ENCODE measurements at regions not wholly inside any gene's neighbourhood (a gene's known extent, or its start where the extent isn't known, plus 50 kb on each side); places are given as distances from the start of the nearest gene placed in this dataset.

DNA sequence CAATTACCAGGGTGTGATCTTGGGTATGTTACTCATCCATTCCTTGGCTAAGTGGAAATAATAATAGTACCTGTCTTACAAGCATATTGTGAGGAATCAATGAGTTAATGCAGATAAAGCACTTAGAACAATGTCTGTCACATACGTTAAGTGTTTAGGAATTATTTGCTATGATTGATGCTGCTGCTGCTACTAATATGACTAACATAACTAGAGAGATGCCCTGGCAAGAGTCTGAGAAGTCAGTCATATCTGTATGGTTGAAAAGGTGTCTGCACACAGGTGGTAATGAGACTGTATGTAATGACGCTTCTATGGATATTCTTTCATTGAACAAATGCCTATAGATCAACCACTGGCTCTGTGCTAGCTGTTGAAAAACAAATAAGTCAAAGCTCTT is 100.1 kb upstream of the PCGF5 start:
- Histone ChIP-seq H4K20me1 (ENCODE audit: insufficient read depth, low read length) (no peaks in the 10 kb centered on the region), H3K27ac (ENCODE audit: low read length) (no peak overlapping the region), H2AFZ (ENCODE audit: low read length) (no peak overlapping the region), H3F3A (ENCODE audit: insufficient read depth, low read length) (no peaks in the 10 kb centered on the region), H3K9me2 (replicated peaks; ENCODE audit: insufficient read depth, low read length) (no peaks in the 10 kb centered on the region), H3K4me2 (ENCODE audit: low read depth, low read length) (no peak overlapping the region), H3K27me3 (replicated peaks; ENCODE audit: insufficient read depth, low read length) (no peaks in the 10 kb centered on the region), H3K4me3 (ENCODE audit: low read length) (no peak overlapping the region), H3K36me3 (replicated peaks; ENCODE audit: insufficient read depth, low read length) (no peaks in the 10 kb centered on the region), H3K9me3 (replicated peaks; ENCODE audit: insufficient read depth, low read length) (no peaks in the 10 kb centered on the region), H3K79me2 (ENCODE audit: low read length) (no peaks in the 10 kb centered on the region), H3K4me1 (ENCODE audit: low read length) (no peaks in the 10 kb centered on the region), H3K9ac (ENCODE audit: low read length) (no peak overlapping the region)
- TF ChIP-seq, protein P1, sequence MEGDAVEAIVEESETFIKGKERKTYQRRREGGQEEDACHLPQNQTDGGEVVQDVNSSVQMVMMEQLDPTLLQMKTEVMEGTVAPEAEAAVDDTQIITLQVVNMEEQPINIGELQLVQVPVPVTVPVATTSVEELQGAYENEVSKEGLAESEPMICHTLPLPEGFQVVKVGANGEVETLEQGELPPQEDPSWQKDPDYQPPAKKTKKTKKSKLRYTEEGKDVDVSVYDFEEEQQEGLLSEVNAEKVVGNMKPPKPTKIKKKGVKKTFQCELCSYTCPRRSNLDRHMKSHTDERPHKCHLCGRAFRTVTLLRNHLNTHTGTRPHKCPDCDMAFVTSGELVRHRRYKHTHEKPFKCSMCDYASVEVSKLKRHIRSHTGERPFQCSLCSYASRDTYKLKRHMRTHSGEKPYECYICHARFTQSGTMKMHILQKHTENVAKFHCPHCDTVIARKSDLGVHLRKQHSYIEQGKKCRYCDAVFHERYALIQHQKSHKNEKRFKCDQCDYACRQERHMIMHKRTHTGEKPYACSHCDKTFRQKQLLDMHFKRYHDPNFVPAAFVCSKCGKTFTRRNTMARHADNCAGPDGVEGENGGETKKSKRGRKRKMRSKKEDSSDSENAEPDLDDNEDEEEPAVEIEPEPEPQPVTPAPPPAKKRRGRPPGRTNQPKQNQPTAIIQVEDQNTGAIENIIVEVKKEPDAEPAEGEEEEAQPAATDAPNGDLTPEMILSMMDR (IDR thresholded peaks at IDR 0.05; ENCODE audit: low read length) = no peak
- TF ChIP-seq EZH2 (optimal IDR thresholded peaks at IDR 0.05; ENCODE audit: low read depth, low read length) (no peak), EZH2phosphoT487 (IDR thresholded peaks at IDR 0.05; ENCODE audit: low read length) (no peak)
- DNase-seq = no peak

DNA sequence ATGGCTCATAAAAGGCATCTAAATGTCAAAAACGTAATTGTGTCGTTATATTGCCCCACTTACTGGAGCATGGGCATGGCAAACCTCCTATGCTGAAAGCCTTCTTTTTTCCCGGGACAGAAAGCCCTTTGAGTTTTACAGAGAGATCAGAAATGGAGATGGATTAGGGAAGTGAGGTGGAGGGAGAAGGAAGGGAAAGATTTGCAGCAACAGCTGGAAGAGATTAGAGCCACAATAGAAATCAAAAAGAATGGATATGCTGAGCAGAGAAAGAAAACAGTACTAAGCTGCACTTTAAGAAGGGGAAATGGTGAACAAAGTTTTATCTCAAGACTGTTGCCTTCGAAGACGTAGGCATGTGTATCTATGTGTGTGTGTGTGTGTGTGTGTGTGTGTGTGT is 97.2 kb upstream of the PCGF5 start:
- Histone ChIP-seq H3K36me3 (replicated peaks; ENCODE audit: insufficient read depth, low read length) (no peaks in the 10 kb centered on the region), H3K27ac (ENCODE audit: low read length) (no peak overlapping the region), H3K4me1 (ENCODE audit: low read length) (no peaks in the 10 kb centered on the region), H3K4me3 (ENCODE audit: low read length) (no peak overlapping the region), H3K27me3 (replicated peaks; ENCODE audit: insufficient read depth, low read length) (no peaks in the 10 kb centered on the region), H3K79me2 (ENCODE audit: low read length) (no peaks in the 10 kb centered on the region), H3F3A (ENCODE audit: insufficient read depth, low read length) (no peaks in the 10 kb centered on the region), H3K9me2 (replicated peaks; ENCODE audit: insufficient read depth, low read length) (no peaks in the 10 kb centered on the region), H4K20me1 (ENCODE audit: insufficient read depth, low read length) (no peaks in the 10 kb centered on the region), H3K9me3 (replicated peaks; ENCODE audit: insufficient read depth, low read length) (no peaks in the 10 kb centered on the region), H3K4me2 (ENCODE audit: low read depth, low read length) (no peak overlapping the region), H2AFZ (ENCODE audit: low read length) (no peak overlapping the region), H3K9ac (ENCODE audit: low read length) (no peak overlapping the region)
- DNase-seq = no peak
- TF ChIP-seq EZH2 (optimal IDR thresholded peaks at IDR 0.05; ENCODE audit: low read depth, low read length) = no peak
- TF ChIP-seq EZH2phosphoT487 (IDR thresholded peaks at IDR 0.05; ENCODE audit: low read length) = no peak
- TF ChIP-seq, protein P1 (IDR thresholded peaks at IDR 0.05; ENCODE audit: low read length) = no peak

DNA sequence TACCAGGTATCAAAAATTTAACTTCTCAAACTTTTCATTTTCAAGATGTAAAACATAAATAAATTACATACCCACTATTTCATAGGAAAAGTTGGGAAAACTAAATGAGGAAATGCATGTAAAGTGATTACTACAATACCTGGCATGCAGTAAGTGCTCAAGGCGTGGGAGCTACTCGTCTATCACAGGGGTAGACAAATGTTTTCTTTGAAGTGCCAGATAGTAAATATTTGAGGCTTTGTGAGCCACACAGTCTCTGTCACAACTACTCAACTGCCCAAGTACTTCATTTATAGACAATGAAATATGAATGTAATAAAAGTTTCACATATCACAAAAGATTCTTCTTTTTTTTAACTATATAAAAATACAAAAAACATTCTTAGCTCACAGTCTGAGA is 96.4 kb upstream of the PCGF5 start:
- Histone ChIP-seq H3K9me3 (replicated peaks; ENCODE audit: insufficient read depth, low read length) (no peaks in the 10 kb centered on the region), H2AFZ (ENCODE audit: low read length) (no peak overlapping the region), H3F3A (ENCODE audit: insufficient read depth, low read length) (no peaks in the 10 kb centered on the region), H3K9ac (ENCODE audit: low read length) (no peak overlapping the region), H4K20me1 (ENCODE audit: insufficient read depth, low read length) (no peaks in the 10 kb centered on the region), H3K36me3 (replicated peaks; ENCODE audit: insufficient read depth, low read length) (no peaks in the 10 kb centered on the region), H3K9me2 (replicated peaks; ENCODE audit: insufficient read depth, low read length) (no peaks in the 10 kb centered on the region), H3K4me2 (ENCODE audit: low read depth, low read length) (no peak overlapping the region), H3K4me3 (ENCODE audit: low read length) (no peak overlapping the region), H3K79me2 (ENCODE audit: low read length) (no peaks in the 10 kb centered on the region), H3K4me1 (ENCODE audit: low read length) (no peaks in the 10 kb centered on the region), H3K27me3 (replicated peaks; ENCODE audit: insufficient read depth, low read length) (no peaks in the 10 kb centered on the region), H3K27ac (ENCODE audit: low read length) (no peak overlapping the region)
- TF ChIP-seq EZH2phosphoT487 (IDR thresholded peaks at IDR 0.05; ENCODE audit: low read length) (no peak), EZH2 (optimal IDR thresholded peaks at IDR 0.05; ENCODE audit: low read depth, low read length) (no peak)
- TF ChIP-seq, protein P1 (IDR thresholded peaks at IDR 0.05; ENCODE audit: low read length) = no peak
- DNase-seq = no peak
